OCI-LY3 (cell line): ENCODE measurements at regions not wholly inside any gene's neighbourhood (a gene's known extent, or its start where the extent isn't known, plus 50 kb on each side); places are given as distances from the start of the nearest gene placed in this dataset.

ENCODE experiments used
- CTCF ChIP-seq: fragments of 200-600, 300-600 bp; sonication (generic); IDR thresholded peaks from 2 replicates; pipeline ENCODE4 v1.5.1; 2014; ENCODE audit warnings: antibody characterized with exemption, low read length, low read depth
- EZH2phosphoT487 ChIP-seq: fragments of 200-600 bp; shearing (Covaris generic); IDR thresholded peaks from 2 replicates; pipeline ENCODE4 v1.6.1; 2018; ENCODE audit warnings: antibody characterized with exemption, mixed run types, low read depth

DNA sequence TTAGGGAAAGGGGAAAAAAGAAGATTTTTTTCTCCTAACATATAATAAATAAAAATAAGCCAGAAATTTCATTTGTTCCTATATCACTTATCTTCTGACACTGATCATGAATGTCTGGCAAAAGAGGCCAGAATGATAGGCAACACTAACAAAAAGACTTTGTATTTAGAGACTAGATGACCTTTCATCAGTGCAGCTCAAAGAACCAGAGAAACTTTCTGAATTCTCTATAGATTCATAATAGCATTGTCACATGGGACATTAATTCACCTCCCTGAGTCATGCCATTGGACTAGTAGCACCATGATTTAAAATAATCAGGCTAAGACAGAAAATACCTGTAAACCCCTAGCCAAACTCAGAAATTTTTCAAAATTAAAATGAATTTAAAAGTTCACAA lies 95.4 kb upstream of the CCDC28A start:
- no peak for TF ChIP-seq CTCF
- no peak for TF ChIP-seq EZH2phosphoT487
